ENCODE measurements at regions not wholly inside any gene's neighbourhood (a gene's known extent, or its start where the extent isn't known, plus 50 kb on each side); places are given as distances from the start of the nearest gene placed in this dataset.
"Not testable (repeated sequence)": the region's sequence is repeated elsewhere in the genome, so short reads cannot be mapped to it uniquely, and the experiment has no call there.

- no peak for DNase-seq
Observed at GRCh38 chr9:90114641-90115425, 510.0 kb downstream of the GADD45G start.

DNA sequence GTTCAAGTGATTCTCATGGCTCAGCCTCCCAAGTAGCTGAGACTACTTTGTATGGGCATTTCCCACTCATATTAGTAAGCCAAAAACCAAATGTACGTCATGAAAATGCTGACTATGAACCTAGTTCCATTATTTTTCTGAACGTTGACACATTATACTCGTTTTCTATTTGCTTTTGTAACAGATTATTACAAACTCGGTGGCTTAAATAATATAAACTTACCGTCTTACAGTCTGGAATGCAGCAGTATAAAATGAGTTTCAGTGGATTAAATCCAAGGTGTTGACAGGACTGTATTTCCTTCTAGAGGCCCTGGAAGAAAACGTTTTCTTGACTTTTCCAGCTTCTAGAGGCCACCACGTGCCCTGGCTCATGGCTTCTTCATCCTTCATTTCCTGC, 517.0 kb downstream of the GADD45G start:
- no peak for DNase-seq

- DNase-seq, result no peak
Observed at GRCh38 chr9:90124961-90125360, 517.7 kb downstream of the DIRAS2 start.

DNA sequence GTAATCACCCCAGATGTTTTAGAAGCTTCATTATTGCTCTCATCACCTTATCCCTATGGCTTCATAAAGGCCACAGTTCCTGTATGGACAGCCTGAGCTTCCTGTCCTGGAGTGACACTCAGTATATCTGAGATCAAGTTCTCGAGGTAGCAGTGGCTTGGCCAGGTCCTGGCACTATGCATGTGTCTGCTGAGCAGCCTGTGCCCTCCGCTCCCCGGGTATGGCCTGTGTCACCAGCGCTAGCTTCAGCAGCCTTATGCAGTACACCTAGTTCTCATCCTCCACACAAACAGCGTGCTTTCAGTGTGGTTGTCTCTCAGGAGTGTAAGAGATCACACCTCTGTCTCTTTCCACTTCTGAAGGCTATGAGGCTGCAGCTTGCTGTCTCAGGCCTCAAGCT, 514.7 kb downstream of the DIRAS2 start:
- no peak for DNase-seq

DNA sequence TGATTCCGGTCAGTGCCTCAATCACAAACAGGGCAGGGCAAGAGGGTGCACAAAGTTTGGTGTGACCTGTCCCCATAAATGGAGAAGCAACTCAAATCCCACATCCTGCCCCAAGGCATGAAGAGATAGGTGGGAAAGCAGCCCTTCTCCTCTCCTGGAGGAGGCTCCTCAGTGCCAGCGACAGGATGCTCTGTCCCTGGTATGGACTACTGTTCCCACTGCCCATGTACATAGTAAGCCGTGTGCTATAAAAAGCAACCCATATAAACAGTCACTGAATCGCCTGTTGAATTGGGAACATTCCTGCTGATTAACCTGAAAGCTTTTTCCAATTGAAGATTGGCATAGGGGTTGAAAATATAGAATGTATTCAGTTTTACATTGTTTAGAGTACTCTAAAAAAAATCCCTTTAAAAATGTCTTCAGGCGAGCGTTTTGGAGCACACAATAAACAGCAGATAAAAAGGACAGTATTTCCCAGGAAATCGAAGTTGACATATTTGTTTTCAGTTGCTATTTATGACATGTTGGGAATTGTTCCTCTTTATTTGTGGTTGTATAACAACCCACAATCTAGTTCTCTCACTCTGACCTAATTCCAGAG, 513.9 kb downstream of the DIRAS2 start:
- DNase-seq, result no peak

- DNase-seq, result no peak
Observed at GRCh38 chr9:90129446-90129845, 513.2 kb downstream of the DIRAS2 start.

- no peak for DNase-seq
Observed at GRCh38 chr9:90131568-90131967, 511.1 kb downstream of the DIRAS2 start.

DNA sequence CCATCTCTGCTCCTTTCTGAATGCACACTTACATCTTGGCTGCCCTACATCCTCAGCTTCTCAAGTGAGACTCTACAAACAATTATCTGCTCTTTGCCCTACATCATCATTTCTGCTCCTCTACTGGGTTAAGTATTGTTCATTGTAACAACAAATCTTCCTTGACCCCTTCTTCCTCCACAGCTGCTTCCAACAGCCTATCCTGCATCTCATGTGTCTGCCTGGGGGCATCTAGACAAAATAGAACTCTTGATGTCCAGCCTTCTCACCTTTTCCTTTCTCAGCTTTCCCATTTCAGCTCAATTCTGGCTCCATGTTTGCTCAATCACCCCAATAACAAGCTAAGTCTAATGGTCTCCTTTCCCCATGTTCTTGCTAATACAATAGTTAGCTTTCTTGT, 509.8 kb downstream of the DIRAS2 start:
- DNase-seq, result no peak

- no peak for DNase-seq
Observed at GRCh38 chr9:90137801-90138200, 504.8 kb downstream of the DIRAS2 start.

DNA sequence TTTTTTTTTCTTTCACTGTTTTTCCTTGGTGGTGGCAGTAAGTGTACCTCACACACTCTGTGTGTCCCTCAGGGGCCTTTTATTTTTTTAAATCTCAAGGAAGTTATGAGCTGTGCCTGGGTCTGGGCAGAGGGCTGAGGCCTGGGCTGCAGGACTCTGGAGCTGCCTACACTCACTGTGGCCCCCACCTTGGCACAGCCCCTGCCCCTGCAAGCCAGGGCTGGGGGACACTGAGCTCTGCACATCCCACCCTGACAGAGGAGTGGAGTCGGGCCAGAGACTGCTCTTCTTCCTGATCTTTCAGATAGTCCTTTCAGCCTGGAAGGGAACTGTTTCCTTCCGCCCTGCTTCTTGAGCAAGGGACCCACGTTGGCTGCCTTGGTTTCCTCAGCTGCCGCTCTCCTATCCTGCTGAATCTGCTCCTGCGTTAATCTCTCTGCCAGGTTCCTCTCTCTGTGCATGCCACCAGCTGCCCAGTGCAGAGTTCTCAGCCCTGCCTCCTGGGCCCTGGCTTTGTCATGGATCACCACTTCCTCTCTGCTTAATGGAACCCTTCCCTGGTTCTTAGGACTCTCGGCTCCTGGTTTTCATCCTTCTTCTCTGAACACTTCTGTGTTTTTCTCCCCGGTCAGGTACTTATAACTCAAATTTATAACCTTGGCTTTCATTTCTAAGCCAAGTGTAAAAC, 502.3 kb downstream of the DIRAS2 start:
- no peak for DNase-seq

- peak; percentile 41 for DNase-seq
Observed at GRCh38 chr9:90141723-90142122, 500.9 kb downstream of the DIRAS2 start.

- peak; percentile 65 for DNase-seq
Observed at GRCh38 chr9:90142580-90142979, 500.0 kb downstream of the DIRAS2 start.

- DNase-seq, result no peak
Observed at GRCh38 chr9:90147426-90147825, 495.2 kb downstream of the DIRAS2 start.

DNA sequence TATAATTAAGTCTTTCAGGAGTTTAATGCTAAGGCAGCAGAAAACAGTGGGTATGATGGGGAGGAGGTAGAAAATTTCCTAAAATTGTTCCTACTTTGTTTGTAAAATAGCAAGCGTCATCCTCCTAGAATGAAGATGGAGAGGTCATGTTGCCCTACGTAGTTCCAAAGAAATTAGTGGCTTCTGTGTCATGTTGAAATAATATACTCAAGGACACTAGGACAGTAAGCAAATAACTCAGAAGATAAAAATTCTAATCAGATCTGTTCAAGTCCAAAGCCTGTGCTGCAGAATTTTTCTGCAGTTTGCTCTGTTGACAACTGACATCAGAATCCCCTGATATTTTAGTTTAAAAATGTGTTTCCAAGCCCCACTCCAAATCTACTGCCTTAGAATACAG, 486.3 kb downstream of the DIRAS2 start:
- DNase-seq, result no peak

GRCh38 chr9:90162326-90162725, 480.3 kb downstream of the DIRAS2 start:
- no peak for DNase-seq

DNA sequence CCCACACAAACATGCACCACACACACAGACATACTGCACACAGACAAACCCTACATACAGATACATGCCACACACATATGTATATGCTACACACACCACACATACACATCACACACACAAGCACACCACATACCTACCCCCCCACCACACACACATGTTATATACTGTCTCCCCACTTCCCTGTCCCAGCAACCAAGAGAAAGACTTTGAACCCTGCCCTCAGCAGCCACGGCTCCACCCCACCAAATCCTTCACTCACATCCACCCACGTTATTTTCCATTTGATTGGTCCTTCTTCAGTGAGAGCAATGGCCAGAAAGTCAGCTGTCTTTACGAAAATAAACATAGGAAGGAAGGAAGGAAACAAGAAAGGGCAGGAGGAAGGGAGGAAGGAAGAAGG, 479.8 kb downstream of the DIRAS2 start:
- DNase-seq, result no peak

DNA sequence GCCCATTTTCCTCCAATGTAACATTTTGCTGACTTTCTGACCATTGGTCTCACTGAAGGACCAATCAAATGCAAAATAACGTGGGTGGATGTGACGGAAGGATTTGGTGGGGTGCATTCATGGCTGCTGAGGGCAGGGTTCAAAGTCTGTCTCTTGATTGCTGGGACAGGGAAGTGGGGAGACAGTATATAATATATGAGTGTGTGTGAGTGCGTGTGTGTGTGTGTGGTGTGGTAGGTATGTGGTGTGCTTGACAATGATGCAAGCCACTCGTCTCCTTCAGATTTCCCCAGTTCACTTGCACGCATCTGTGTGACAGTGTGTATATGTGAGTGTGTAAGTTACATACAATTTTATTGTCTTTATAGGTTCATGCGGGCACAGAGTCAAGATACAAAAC, 477.3 kb downstream of the DIRAS2 start:
- DNase-seq, result no peak

GRCh38 chr9:90166374-90166773, 476.2 kb downstream of the DIRAS2 start:
- not testable (repeated sequence) for DNase-seq

DNA sequence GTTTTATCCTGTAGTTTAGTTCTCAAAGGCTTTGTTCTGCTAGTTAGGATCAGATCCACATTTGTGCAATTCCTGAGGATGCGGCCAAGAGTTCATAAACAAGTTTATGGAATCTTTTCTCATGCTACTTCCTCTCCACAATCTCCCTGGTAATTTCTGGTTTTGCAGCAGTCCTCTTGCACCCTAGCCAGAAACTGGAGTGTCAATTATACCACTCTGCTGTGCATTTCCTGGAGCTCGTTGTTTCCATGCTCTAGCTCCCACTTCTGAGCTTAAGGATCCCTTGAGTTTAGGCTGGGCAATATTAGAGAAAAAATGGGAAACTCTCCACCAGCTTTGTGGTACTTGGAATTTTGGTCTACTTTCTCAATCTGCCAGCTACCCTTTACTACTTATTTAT, 474.7 kb downstream of the DIRAS2 start:
- DNase-seq, result no peak

- DNase-seq, result no peak
Observed at GRCh38 chr9:90169490-90169889, 473.1 kb downstream of the DIRAS2 start.

- not testable (repeated sequence) for DNase-seq
Observed at GRCh38 chr9:90173935-90174334, 468.7 kb downstream of the DIRAS2 start.

DNA sequence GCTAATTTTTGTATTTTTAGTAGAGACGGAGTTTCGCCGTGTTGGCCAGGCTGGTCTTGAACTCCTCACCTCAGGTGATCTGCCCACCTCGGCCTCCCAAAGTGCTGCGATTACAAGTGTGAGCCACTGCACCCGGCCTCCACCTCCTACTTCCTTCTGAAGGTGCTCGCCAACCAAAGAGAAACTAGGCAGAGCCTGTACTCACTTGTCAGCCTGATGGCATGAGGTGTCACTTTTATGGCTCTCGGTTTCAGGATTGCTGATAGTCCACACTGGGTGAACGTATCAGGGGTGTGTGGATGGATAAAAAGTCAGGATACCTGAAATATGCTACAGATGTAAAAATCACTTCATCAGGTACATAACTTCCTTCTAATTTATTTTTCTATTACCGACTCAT, 468.3 kb downstream of the DIRAS2 start:
- DNase-seq, result not testable (repeated sequence)

DNA sequence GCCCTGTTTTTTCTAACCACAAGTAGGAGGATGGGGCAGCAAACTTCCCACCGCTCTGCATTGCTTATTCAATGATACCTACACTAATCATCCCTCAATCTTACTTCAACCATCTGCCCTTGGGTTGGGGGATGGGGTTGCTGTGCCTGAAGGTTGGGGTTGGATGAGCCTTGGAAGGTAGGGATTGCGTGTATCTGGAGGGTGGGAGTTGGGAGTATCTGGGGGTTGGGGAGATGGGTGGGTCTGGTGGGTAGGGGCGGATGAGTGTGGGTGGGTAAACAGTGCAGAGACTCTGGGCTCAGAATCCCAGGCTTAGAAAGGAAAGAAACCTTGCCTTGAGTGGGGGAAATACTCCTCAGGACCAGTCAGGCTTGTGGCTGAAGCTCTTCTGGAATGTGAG, 467.4 kb downstream of the DIRAS2 start:
- DNase-seq, result no peak

DNA sequence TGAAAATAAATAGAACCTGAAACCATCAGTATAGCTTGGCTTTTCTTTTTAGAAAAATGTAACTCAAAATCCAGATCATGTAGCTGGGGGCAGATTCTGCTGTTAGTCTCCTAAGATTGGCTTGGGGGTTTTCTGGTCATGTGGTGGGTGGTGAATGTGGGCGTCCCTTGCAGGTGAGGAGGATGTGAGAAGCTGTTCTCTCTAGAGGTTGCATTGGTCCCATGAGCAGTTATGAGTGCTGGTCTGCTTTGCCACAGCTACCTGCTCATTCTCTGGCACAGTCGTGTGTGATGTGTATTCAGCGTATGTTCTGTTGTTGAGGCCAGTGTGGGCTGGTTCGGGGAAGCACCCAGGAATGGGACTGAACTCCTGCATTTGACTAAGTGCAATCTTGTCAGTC, 466.8 kb downstream of the DIRAS2 start:
- no peak for DNase-seq
